Activated CD4-positive, alpha-beta T cell treated with anti-CD3 and anti-CD28 coated beads for 4 hours (primary cell): ENCODE measurements at regions not wholly inside any gene's neighbourhood (a gene's known extent, or its start where the extent isn't known, plus 50 kb on each side); places are given as distances from the start of the nearest gene placed in this dataset.
"Not testable (repeated sequence)": the region's sequence is repeated elsewhere in the genome, so short reads cannot be mapped to it uniquely, and the experiment has no call there.

Experiments used
- DNase-seq, 2 donors: peaks; one replicate each; pipeline ENCODE4 v3.0.0-alpha.2; 2020

- no peak for DNase-seq
Measured at GRCh38 chr13:87986639-87987250, 315.6 kb downstream of the SLITRK5 start.

GRCh38 chr13:87998081-87998480 is 326.9 kb downstream of the SLITRK5 start:
- DNase-seq, result no peak

- DNase-seq, result no peak
Measured at GRCh38 chr13:87999240-87999700, 328.1 kb downstream of the SLITRK5 start.

- DNase-seq, result no peak
Measured at GRCh38 chr13:87999788-88000187, 328.6 kb downstream of the SLITRK5 start.

GRCh38 chr13:88000239-88000638 is 329.1 kb downstream of the SLITRK5 start:
- DNase-seq, result no peak

GRCh38 chr13:88000787-88001186 is 329.6 kb downstream of the SLITRK5 start:
- no peak for DNase-seq

GRCh38 chr13:88005188-88005587 is 334.0 kb downstream of the SLITRK5 start:
- no peak for DNase-seq

- DNase-seq, result no peak
Measured at GRCh38 chr13:88014527-88014926, 343.4 kb downstream of the SLITRK5 start.

GRCh38 chr13:88022431-88023208 is 351.4 kb downstream of the SLITRK5 start:
- DNase-seq, result no peak

- no peak for DNase-seq
Measured at GRCh38 chr13:88026241-88026640, 355.1 kb downstream of the SLITRK5 start.

- DNase-seq, result no peak
Measured at GRCh38 chr13:88031980-88032559, 360.9 kb downstream of the SLITRK5 start.

- not testable (repeated sequence) for DNase-seq
Measured at GRCh38 chr13:88036205-88036604, 365.0 kb downstream of the SLITRK5 start.

- DNase-seq, result no peak
Measured at GRCh38 chr13:88042489-88042888, 371.3 kb downstream of the SLITRK5 start.

- DNase-seq, result no peak
Measured at GRCh38 chr13:88051746-88052482, 380.7 kb downstream of the SLITRK5 start.

- no peak for DNase-seq
Measured at GRCh38 chr13:88063741-88064140, 392.6 kb downstream of the SLITRK5 start.

- no peak for DNase-seq
Measured at GRCh38 chr13:88066847-88067246, 395.7 kb downstream of the SLITRK5 start.

GRCh38 chr13:88068316-88068715 is 397.1 kb downstream of the SLITRK5 start:
- no peak for DNase-seq

GRCh38 chr13:88068975-88069374 is 397.8 kb downstream of the SLITRK5 start:
- DNase-seq, result no peak

GRCh38 chr13:88071371-88071770 is 400.2 kb downstream of the SLITRK5 start:
- DNase-seq, result no peak

GRCh38 chr13:88074794-88075510 is 403.8 kb downstream of the SLITRK5 start:
- no peak for DNase-seq

GRCh38 chr13:88085036-88085435 is 413.9 kb downstream of the SLITRK5 start:
- DNase-seq, result no peak

GRCh38 chr13:88086577-88086976 is 415.4 kb downstream of the SLITRK5 start:
- DNase-seq, result no peak

GRCh38 chr13:88097541-88097940 is 426.4 kb downstream of the SLITRK5 start:
- DNase-seq, result no peak
